GM23338 (cell line): ENCODE measurements at regions not wholly inside any gene's neighbourhood (a gene's known extent, or its start where the extent isn't known, plus 50 kb on each side); places are given as distances from the start of the nearest gene placed in this dataset.
A peak's percentile ranks its signal among the peaks of the same experiment; 100 is the strongest.

Experiments used
- ATAC-seq: fragments of 200-7000 bp; cut with Tn5 transposase; 3 replicates; pipeline ENCODE4 v1.9.1; 2020
- DNase-seq: peaks from one replicate; pipeline ENCODE4 v3.0.0-alpha.2; 2015; ENCODE audit warnings: low spot score
- H2AFZ ChIP-seq: fragments of 200-600 bp; sonication (generic); 2 replicates; pipeline ENCODE4 v1.8.0; 2016; ENCODE audit warnings: antibody characterized with exemption, mild to moderate bottlenecking, moderate library complexity
- H3F3A ChIP-seq: fragments of 200-600 bp; sonication (generic); replicated peaks from 2 replicates; pipeline ENCODE4 v1.8.0; 2017; ENCODE audit warnings: antibody characterized with exemption, mixed run types, low read depth
- H3K27ac ChIP-seq: fragments of 200-600 bp; sonication (generic); 2 replicates; pipeline ENCODE4 v1.6.1; 2016; ENCODE audit warnings: low read depth
- H3K27me3 ChIP-seq: fragments of 200-600 bp; sonication (generic); 2 replicates; pipeline ENCODE4 v1.8.0; 2016; ENCODE audit warnings: mild to moderate bottlenecking, mixed run types, moderate library complexity; ENCODE audit not compliant: insufficient read depth
- H3K36me3 ChIP-seq: fragments of 200-600 bp; sonication (generic); 2 replicates; pipeline ENCODE4 v1.8.0; 2016; ENCODE audit warnings: mild to moderate bottlenecking; ENCODE audit not compliant: insufficient read depth
- H3K4me1 ChIP-seq: fragments of 200-600 bp; sonication (generic); 2 replicates; pipeline ENCODE4 v1.8.0; 2016; ENCODE audit warnings: mild to moderate bottlenecking, moderate library complexity; ENCODE audit not compliant: insufficient read depth
- H3K4me2 ChIP-seq: fragments of 200-600 bp; sonication (generic); 2 replicates; pipeline ENCODE4 v1.7.1; 2017; ENCODE audit warnings: mixed run types
- H3K4me3 ChIP-seq: fragments of 200-600 bp; sonication (generic); 2 replicates; pipeline ENCODE4 v1.6.1; 2016; ENCODE audit warnings: mixed run types
- H3K79me2 ChIP-seq: fragments of 200-600 bp; sonication (generic); replicated peaks from 2 replicates; pipeline ENCODE4 v1.8.0; 2017; ENCODE audit warnings: mild to moderate bottlenecking; ENCODE audit not compliant: insufficient read depth
- H3K9me2 ChIP-seq: fragments of 200-600 bp; sonication (generic); 2 replicates; pipeline ENCODE4 v1.8.0; 2017; ENCODE audit not compliant: insufficient read depth
- H4K20me1 ChIP-seq: fragments of 200-600 bp; sonication (generic); replicated peaks from 2 replicates; pipeline ENCODE4 v1.8.0; 2017; ENCODE audit warnings: mild to moderate bottlenecking; ENCODE audit not compliant: insufficient read depth
- H3K27ac Mint-ChIP-seq: 2 replicates; pipeline ENCODE4 v1.8.0; 2020; ENCODE audit warnings: inconsistent platforms, mild to moderate bottlenecking, moderate library complexity, mixed read lengths
- H3K27me3 Mint-ChIP-seq: 3 replicates; pipeline ENCODE4 v1.8.0; 2022; ENCODE audit warnings: low read depth, mild to moderate bottlenecking, moderate library complexity, mixed read lengths, inconsistent platforms; ENCODE audit not compliant: insufficient read depth, poor library complexity
- H3K36me3 Mint-ChIP-seq: 3 replicates; pipeline ENCODE4 v1.8.0; 2021; ENCODE audit warnings: low read depth, mild to moderate bottlenecking, inconsistent platforms, moderate library complexity, mixed read lengths
- H3K4me1 Mint-ChIP-seq: 3 replicates; pipeline ENCODE4 v1.8.0; 2020; ENCODE audit warnings: mild to moderate bottlenecking, inconsistent platforms, mixed read lengths
- H3K4me3 Mint-ChIP-seq: 3 replicates; pipeline ENCODE4 v1.8.0; 2021; ENCODE audit warnings: moderate library complexity, mild to moderate bottlenecking, inconsistent platforms, mixed read lengths
- H3K9me3 Mint-ChIP-seq: 3 replicates; pipeline ENCODE4 v1.8.0; 2020; ENCODE audit warnings: moderate library complexity, mild to moderate bottlenecking, inconsistent platforms, mixed read lengths
- EZH2 ChIP-seq: fragments of 200-600 bp; sonication (generic); IDR thresholded peaks from one replicate; pipeline ENCODE4 v1.8.0; 2017; ENCODE audit warnings: antibody characterized with exemption, mild to moderate bottlenecking, low read depth; ENCODE audit not compliant: unreplicated experiment
- EZH2phosphoT487 ChIP-seq: fragments of 200-600 bp; sonication (generic); IDR thresholded peaks from one replicate; pipeline ENCODE4 v1.8.1; 2018; ENCODE audit warnings: antibody characterized with exemption; ENCODE audit not compliant: unreplicated experiment
- JUNB ChIP-seq: IDR thresholded peaks from one replicate; pipeline ENCODE4 v1.6.1; 2016; ENCODE audit warnings: antibody characterized with exemption; ENCODE audit not compliant: unreplicated experiment
- POLR2AphosphoS5 ChIP-seq: IDR thresholded peaks from 2 replicates; pipeline ENCODE4 v1.6.1; 2016; ENCODE audit warnings: antibody characterized with exemption, low read depth
- REST ChIP-seq: IDR thresholded peaks from one replicate; pipeline ENCODE4 v1.6.1; 2018; ENCODE audit warnings: antibody characterized with exemption; ENCODE audit not compliant: unreplicated experiment
- ZNF114 ChIP-seq: fragments of 250-450 bp; sonication (Bioruptor Pico); IDR thresholded peaks from 2 replicates; pipeline ENCODE4 v1.5.0; 2020; ENCODE audit warnings: mild to moderate bottlenecking, moderate library complexity
- ZNF331 ChIP-seq: fragments of 250-450 bp; sonication (Bioruptor Pico); IDR thresholded peaks from 2 replicates; pipeline ENCODE4 v1.5.0; 2020; ENCODE audit warnings: low read depth, mild to moderate bottlenecking, moderate library complexity

- Histone ChIP-seq H3K4me2 (no peak overlapping the region), H3K27me3 (no peaks in the 10 kb centered on the region), H3K4me3 (no peak overlapping the region), H2AFZ (no peak overlapping the region), H4K20me1 (no peaks in the 10 kb centered on the region), H3F3A (no peaks in the 10 kb centered on the region), H3K9me2 (no peaks in the 10 kb centered on the region), H3K36me3 (no peaks in the 10 kb centered on the region), H3K79me2 (no peaks in the 10 kb centered on the region), H3K4me1 (no peaks in the 10 kb centered on the region), H3K27ac (no peak overlapping the region)
- no peak for DNase-seq
- no peaks in the 10 kb centered on the region; the same call in 2 of the 3 replicates for H3K36me3 Mint-ChIP-seq
- H3K27ac Mint-ChIP-seq: no peak overlapping the region
- no peak overlapping the region for H3K4me3 Mint-ChIP-seq
- peaks cover 2% of the 10 kb centered on the region for H3K27me3 Mint-ChIP-seq
- no peaks in the 10 kb centered on the region for H3K4me1 Mint-ChIP-seq
- TF ChIP-seq EZH2phosphoT487 (no peak), EZH2 (no peak), ZNF114 (CRISPR knock-in tag) (no peak), JUNB (no peak), POLR2AphosphoS5 (no peak), ZNF331 (CRISPR knock-in tag) (no peak)
- H3K9me3 Mint-ChIP-seq: peaks cover 3% of the 10 kb centered on the region
- ATAC-seq: no peak
Observed at GRCh38 chr10:47133871-47134570, 166.0 kb upstream of the GDF10 start.

- Histone ChIP-seq H3K27me3 (no peaks in the 10 kb centered on the region), H3K4me1 (no peaks in the 10 kb centered on the region), H3F3A (no peaks in the 10 kb centered on the region), H3K27ac (no peak overlapping the region), H3K36me3 (no peaks in the 10 kb centered on the region), H3K79me2 (no peaks in the 10 kb centered on the region), H2AFZ (no peak overlapping the region), H3K9me2 (no peaks in the 10 kb centered on the region), H3K4me2 (no peak overlapping the region), H4K20me1 (no peaks in the 10 kb centered on the region), H3K4me3 (no peak overlapping the region)
- H3K4me1 Mint-ChIP-seq: no peaks in the 10 kb centered on the region
- ATAC-seq (no peak), DNase-seq (no peak)
- peaks cover 3% of the 10 kb centered on the region for H3K9me3 Mint-ChIP-seq
- no peak overlapping the region for H3K4me3 Mint-ChIP-seq
- H3K27me3 Mint-ChIP-seq: peaks cover 8% of the 10 kb centered on the region
- H3K27ac Mint-ChIP-seq: peak overlapping the region; percentile 61; the same call in 1 of the 2 replicates
- H3K36me3 Mint-ChIP-seq: no peaks in the 10 kb centered on the region; the same call in 2 of the 3 replicates
- TF ChIP-seq REST (no peak), ZNF114 (CRISPR knock-in tag) (no peak), JUNB (no peak), EZH2 (no peak)
Observed at GRCh38 chr10:47136866-47137265, 163.1 kb upstream of the GDF10 start.
